GM15510 (cell line): ENCODE measurements at regions not wholly inside any gene's neighbourhood (a gene's known extent, or its start where the extent isn't known, plus 50 kb on each side); places are given as distances from the start of the nearest gene placed in this dataset.

ENCODE experiments used
- POLR2A ChIP-seq: IDR thresholded peaks from 3 replicates; pipeline ENCODE4 v1.6.1; 2011; ENCODE audit warnings: borderline replicate concordance; ENCODE audit not compliant: insufficient read length; ENCODE audit errors: extremely low read depth

DNA sequence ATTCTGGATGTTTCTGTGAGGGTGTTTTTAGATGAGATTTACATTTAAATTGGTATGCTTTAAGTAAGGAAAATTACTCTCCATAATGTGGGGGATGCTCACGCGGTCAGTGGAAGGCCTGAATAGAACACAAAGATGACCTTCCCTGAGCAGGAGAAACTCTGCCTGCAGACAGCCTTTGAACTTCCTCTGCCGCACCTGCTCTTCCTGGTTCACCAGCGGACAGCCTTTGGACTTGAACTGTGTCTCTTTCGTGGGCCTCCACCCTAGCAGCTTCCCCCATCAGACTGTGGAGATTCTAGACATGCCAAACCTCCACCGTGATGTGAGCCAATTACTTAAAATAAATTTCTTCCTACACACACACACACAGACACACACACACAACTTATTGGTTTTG lies 210.7 kb downstream of the EFCAB11 start:
- no peak for TF ChIP-seq POLR2A

DNA sequence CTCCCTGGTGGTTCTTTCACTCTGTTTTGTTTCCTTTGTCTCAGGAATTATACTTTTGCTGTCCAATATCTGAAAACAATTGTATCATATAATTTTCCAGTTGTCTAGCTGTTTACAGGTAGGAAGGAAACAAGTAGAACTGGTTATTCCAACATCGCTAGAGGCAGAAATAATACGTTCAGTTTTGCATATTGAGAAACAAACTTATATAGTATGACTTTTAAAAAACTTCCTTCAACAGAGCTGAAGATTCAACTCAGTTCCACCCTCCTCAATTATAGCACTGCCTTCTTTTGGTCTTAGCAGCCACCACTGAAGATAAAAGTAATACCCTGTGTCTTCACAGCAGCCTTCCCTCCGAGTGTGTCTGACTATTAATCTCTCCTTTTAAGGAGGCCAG lies 214.3 kb downstream of the EFCAB11 start:
- TF ChIP-seq POLR2A, result no peak

DNA sequence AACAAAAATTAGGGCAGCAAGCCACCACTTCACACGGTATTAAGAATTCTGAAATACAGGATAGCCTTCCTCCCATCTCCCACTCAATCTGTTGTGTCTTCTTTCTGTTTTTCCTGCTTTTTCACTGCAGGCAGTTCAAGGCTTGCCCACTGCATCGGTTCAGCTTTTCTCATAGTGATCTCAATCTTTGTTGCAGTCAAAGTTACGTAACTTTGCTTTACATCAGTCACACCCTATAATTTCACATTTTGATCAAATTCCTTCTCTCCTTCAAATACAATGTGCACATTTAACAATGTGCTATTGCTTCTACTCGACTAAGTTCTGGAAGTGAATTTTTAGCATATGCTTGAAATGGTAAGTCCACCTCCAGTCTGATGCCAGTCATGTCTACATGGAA lies 217.6 kb downstream of the EFCAB11 start:
- TF ChIP-seq POLR2A, result no peak

DNA sequence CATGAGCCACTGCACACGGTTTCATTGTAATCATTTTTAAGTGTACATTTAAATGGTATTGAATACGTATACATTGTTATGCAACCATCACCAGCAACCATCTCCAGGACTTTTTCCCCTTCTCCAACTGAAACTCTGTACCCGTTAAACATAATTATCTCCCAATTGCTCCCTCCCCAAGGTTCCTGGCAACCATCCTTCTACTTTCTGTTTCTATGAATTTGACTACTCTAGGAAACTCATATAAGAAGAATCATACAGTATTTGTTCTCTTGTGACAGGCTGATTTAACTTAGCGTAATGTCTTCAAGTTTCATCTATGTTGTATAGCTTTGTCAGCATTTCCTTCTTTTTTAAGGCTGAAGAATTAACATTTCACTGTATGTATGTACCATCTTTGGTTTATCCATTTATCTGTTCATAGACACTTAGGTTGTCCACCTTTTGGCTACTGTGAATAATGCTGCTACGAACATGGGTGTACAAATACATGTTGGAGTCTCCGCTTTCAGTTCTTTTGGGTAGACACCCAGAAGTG lies 223.1 kb downstream of the EFCAB11 start:
- TF ChIP-seq POLR2A, result no peak

DNA sequence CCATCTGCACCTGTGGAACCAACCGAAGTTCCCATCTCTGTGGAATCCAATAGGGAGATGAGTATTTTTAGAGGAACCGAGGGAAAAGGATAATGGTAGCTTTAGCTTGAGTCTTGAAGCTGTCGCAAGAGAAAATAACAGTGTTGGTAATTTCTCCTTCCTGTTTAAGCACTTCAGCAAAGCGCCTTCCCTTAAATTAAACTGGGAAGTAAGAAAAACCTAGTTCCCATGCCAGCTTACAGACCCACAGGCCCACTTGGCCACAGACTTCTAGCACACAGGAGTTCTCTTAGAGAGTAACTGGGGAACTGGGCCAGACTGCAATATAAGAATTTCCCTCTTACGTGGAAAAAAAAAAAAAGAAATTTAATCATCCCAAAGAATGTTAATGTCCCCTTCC lies 223.8 kb downstream of the EFCAB11 start:
- TF ChIP-seq POLR2A, result no peak

DNA sequence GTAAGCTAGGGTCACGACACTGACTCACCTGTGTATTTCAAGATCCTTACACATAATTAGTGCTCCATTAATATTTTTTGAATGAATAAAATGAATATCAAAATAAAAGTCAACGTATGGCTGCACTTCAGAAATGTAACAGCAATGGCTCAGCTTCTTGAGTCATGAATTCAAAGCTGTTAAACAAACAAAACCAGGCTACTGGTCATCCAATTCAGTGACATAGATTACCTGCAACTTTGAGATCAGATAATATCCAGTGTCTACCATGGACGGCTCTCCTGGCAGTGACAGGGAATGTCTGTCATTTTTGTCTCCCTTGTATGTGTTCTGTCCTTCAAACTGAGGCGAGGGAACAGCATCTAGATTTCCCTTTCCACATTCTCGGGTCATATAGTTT lies 225.6 kb downstream of the EFCAB11 start:
- no peak for TF ChIP-seq POLR2A

DNA sequence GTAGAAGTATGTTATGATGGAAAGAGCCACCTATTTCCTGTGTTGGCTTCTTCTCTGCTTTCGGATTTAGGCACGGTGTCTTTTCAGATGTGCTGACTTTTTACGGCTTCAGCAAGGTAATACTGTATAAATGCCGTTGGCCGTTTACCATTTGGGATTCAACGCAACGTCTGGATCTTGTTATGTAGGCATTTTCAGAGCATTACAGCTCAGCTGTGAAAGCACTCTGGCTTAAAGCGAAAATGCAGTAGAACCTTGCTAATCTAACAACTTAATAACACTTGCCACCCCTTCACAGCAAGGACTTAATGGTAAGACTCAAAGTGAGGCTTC lies 229.9 kb downstream of the EFCAB11 start:
- no peak for TF ChIP-seq POLR2A

DNA sequence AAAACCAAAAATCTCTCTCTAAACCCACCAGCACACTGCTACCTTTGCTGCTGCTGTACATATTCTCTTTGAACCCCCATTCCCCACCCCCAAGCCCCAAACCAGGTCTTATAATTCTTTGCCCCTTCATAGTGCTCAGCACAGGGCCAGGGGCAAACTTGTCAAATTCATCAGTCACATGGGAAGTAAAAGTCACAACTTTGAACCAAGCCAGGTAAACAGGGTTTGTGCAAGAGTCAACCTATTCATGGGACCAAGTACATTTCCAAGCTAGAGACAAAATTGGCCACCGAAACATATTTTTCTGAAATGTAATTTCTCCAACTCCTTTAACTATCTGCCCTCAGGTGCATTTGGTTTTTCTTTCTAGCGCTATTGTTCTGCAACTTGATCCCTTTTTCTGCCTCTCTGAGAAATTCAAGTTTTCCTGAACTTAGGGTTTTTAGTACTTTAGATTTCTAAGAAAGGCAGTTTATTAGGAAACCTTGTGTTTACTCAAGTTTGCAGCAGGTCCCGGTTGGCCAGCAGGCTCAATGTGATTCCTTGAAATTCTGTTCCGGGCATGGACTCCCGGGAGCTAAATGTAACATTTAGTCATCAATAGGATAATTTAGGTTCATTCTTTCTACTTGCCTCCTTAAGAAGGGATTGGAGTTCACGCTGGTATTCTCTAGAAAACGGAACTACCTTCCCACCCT lies 230.5 kb downstream of the EFCAB11 start:
- no peak for TF ChIP-seq POLR2A

DNA sequence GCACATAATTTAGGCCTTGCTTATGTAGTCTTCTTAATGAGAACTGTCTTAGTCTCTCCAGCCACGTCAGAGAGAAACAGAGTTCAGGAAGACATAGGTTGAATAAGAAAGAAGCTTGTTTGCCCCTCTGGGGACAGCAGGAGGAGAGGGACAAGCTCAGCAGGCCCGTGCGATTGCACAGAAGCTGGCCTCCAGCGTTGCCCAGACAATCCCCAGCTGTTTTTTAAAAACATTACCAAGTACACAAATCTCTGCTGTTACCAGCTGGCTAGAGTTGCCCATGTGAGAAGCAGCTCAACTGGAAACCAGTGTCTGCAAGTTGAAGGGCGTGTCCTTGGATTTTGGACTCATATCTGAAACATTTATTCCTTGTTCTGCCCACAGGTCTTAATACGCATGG lies 232.6 kb downstream of the EFCAB11 start:
- no peak for TF ChIP-seq POLR2A

DNA sequence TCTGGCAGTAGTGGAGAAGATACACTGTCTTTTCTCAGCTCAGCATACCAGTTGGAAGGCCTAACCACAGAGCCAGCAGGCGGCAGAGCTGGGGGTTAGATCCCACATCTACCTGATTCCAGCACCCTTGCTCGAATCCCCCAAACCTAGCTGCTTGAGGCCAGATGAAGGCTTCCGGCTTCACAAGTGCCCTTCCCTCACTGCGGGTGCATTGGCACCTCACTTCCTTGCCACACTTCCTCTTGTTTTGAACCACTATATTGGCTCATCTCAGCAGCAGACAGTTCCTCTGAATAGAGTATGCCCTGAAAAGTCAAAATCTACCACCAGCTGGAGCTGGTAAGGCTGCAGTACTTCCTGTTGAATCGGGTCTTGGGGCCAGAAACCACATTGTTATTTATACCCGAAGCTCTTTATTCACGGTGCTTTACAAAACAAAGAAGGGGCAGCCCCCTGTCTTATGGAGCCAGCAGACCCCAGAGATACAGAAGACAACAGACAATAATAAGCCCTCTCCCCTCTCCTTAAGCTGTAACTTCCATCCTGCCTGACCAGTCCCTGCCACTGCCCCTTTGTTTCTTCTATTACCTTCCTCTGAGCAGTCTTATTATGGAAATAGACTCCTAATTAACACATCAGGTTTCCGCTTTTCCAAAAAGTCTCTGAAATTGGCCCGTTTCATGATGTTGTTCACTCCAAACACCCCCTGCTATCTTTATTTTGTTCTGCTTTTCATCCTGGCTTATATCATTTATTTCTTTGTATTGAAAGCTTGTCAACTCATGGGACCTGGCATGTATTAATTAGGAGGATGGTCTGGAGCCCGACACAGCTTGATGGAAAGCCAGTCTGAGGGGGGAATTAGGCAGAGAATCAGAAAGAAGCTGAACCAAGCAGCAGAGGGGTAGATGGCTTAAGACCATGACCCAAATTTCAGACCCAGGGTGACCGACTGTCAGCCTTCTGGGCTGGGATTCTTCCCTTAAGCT lies 233.5 kb downstream of the EFCAB11 start:
- TF ChIP-seq POLR2A, result no peak

DNA sequence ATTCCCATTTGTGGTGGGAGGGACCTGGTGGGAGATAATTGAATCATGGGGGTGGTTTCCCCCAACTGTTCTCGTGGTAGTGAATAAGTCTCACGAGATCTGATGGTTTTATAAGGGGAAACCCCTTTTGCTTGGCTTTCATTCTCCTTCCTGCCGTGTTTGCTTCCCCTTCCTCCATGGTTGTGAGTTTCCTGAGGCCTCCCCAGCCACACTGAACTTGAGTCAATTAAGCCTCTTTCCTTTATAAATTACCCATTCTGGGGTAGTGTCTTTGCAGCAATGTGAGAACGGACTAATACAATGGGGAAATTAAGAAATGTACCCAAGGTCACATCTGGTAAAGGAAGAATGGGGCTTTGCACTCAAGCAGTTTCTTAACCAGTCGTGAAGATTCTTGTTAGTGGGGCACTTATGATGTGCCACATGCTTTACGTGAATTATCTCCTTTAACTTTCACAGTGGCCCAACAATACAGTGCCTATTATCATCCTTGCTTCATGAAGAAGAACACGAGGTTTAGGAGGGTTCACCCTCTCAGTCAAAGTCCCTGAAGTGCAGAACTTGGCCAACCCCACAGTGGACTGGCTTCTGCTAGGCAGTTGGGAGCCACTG lies 234.3 kb downstream of the EFCAB11 start:
- no peak for TF ChIP-seq POLR2A

DNA sequence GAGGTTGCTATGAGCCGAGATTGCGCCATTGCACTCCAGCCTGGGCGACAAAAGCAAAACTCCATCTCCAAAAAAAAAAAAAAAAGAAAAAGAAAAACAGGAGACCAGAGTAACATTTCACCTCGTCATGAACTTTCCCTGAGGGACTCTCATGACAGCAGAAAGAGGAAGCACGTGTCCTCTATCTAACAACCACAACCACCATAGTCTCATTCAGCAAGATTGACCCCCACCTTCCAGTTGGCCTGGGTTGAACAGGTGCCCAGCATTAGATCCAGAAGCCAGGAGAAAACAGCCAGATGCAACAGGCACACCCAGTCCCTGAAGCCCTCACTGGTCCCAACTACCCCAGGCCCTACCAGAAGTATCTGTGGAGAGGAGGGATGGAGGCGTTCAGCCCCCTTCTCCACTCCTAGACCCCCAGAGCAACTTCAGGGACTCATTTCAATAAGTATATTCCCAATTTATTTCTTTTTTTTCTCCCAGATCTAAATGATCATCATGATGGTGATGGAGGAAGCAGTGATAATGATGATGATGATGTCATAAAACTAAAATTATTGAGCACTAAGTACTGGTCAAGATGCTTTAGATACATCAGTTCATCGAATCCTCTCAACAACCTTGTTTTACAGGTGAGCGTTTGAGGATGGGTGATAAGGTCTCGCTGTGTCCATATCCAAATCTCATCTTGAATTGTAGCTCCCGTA lies 235.0 kb downstream of the EFCAB11 start:
- TF ChIP-seq POLR2A, result no peak

DNA sequence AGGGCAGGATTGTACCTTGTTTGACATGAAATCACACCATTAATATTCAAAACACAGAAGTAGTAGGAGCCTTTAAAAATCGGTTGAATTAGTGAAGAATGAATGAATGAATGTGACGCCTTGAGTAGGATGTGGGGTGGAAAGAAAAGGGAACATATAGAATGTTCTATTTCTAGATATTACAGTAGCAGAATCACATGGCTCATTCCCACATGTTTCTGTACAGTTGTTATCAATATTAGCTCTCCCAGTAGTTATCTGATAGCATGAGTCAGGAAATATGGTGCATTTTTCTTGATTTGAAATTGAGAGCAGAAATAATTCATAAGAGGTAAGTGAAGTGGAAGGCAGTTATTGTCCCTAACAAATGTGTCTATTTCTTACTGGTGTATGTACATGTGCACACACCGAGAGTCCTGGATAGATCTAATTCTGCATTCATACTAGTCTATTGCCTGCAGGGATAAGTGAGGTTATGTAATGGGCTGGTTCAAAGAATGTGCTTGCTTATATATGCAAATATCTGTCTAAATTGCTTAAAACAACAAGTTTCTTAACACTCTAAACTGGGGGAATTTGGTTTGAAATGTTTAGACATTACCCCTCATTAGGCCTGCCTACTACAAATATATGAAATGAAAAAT lies 245.4 kb downstream of the EFCAB11 start:
- no peak for TF ChIP-seq POLR2A

DNA sequence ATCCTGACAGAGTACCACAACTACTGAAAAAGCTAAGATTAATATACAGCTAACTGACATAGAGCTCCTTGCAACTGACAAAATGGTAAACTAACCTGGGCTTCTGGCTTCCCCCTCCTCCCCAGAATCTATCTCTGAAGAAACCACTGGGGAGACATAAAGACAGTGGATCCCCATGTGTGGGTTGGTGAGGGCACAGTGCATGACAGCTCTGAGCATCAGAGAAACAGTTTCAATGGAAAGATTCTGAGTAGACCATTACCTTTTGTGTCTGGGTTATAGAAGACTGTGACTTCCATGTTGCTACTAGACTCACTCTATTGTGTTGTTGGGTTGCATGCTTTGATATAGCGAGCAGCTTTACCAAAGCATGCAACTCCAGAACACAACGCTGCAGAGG lies 247.4 kb downstream of the EFCAB11 start:
- TF ChIP-seq POLR2A, result no peak
